Esophagus squamous epithelium (tissue), 5 donors: ENCODE measurements at regions not wholly inside any gene's neighbourhood (a gene's known extent, or its start where the extent isn't known, plus 50 kb on each side); places are given as distances from the start of the nearest gene placed in this dataset.

ENCODE experiments used
- DNase-seq: peaks from one replicate; lab custom pipeline; 2025; lab: John Stamatoyannopoulos, UW
- H3K27ac ChIP-seq, 4 donors: fragments of 200-600 bp; sonication (generic); one replicate each; pipeline ENCODE4 v1.5.1; 2016 to 2019; ENCODE audit warnings: mild to moderate bottlenecking in 1 of 4
- H3K27me3 ChIP-seq, 4 donors: fragments of 200-600 bp; sonication (generic); 1 replicate in 3 of 4; 2 replicates in 1 of 4; pipeline versions ENCODE4 v1.5.1 to v1.6.0; 2017 to 2021; ENCODE audit warnings: antibody characterized with exemption in 1 of 4
- H3K36me3 ChIP-seq, 3 donors: fragments of 200-600 bp; sonication (generic); one replicate each; pipeline ENCODE4 v1.5.1; 2016 to 2019
- H3K4me1 ChIP-seq, 3 donors: fragments of 200-600 bp; sonication (generic); one replicate each; pipeline ENCODE4 v1.5.1; 2017 to 2019
- H3K4me3 ChIP-seq, 4 donors: fragments of 200-600 bp; sonication (generic); 1 replicate in 3 of 4; 2 replicates in 1 of 4; pipeline ENCODE4 v1.5.1; 2016 to 2019; ENCODE audit warnings: mild to moderate bottlenecking in 2 of 4, moderate library complexity in 1 of 4
- H3K9me3 ChIP-seq, 3 donors: fragments of 200-600 bp; sonication (generic); one replicate each; pipeline ENCODE4 v1.5.1; 2016 to 2019
- CTCF ChIP-seq, 6 experiments: fragments of 450-650 bp in 4 of 6; fragments of 200-600 bp in 2 of 6; sonication (generic) in 2 of 6; IDR thresholded peaks; one replicate each; pipeline ENCODE4 v1.5.1; 2016 to 2019; ENCODE audit warnings: antibody characterized with exemption in 6 of 6, mild to moderate bottlenecking in 4 of 6, moderate library complexity in 4 of 6
- POLR2A ChIP-seq, 4 donors: fragments of 450-650 bp; IDR thresholded peaks; one replicate each; pipeline ENCODE4 v1.6.1; 2017; ENCODE audit warnings: antibody characterized with exemption in 4 of 4, mild to moderate bottlenecking in 4 of 4, moderate library complexity in 3 of 4
- WGBS, 2 donors: methylation state at CpG; one replicate each; pipeline ENCODE4 v1.1.5; 2018; 5-methylcytosine and 5-hydroxymethylcytosine counted together
- intact Hi-C: fragments of 100-400 bp; cut with DNase I; formaldehyde crosslinking; loops from one replicate; pipeline ENCODE4 v1.15.0; 2022
- donor health status: DM: yes; HTN: yes; CAD: no.

- Histone ChIP-seq H3K9me3 (no peaks in the 10 kb centered on the region), H3K4me3 (no peak overlapping the region), H3K27ac (no peak overlapping the region), H3K36me3 (no peaks in the 10 kb centered on the region), H3K4me1 (peaks cover 0 to 13% (median 0%) of the 10 kb centered on the region in 3 donors), H3K27me3 (peaks cover 0 to 69% (median 0%) of the 10 kb centered on the region in 4 donors)
- intact Hi-C loops = no loop called here
- TF ChIP-seq POLR2A (IDR thresholded peaks at IDR 0.05) (no peak), CTCF (IDR thresholded peaks at IDR 0.05) (no peak)
- 59 to 63% methylated on average over 2 of the region's 2 CpGs for WGBS, 2 donors
- no peak for DNase-seq
Observed at GRCh38 chr5:73336366-73336765, 112.2 kb downstream of the FOXD1 start.

GRCh38 chr5:73333944-73334703, 114.5 kb downstream of the FOXD1 start:
- peaks cover 0 to 13% (median 0%) of the 10 kb centered on the region in 3 donors for H3K4me1 ChIP-seq
- H3K9me3 ChIP-seq = peaks cover 0 to 12% (median 7%) of the 10 kb centered on the region in 3 donors
- WGBS, 2 donors = 69 to 70% methylated on average over 3 of the region's 3 CpGs
- intact Hi-C loops = no loop called here
- no peak for DNase-seq
- no peak overlapping the region for H3K27ac ChIP-seq
- H3K4me3 ChIP-seq = no peak overlapping the region
- H3K36me3 ChIP-seq = no peaks in the 10 kb centered on the region
- H3K27me3 ChIP-seq = peaks cover 0 to 57% (median 0%) of the 10 kb centered on the region in 4 donors
- no peak for TF ChIP-seq CTCF (IDR thresholded peaks at IDR 0.05)
- no peak for TF ChIP-seq POLR2A (IDR thresholded peaks at IDR 0.05)

- Histone ChIP-seq H3K9me3 (peaks cover 0 to 12% (median 7%) of the 10 kb centered on the region in 3 donors), H3K36me3 (no peaks in the 10 kb centered on the region), H3K27ac (no peak overlapping the region), H3K4me3 (no peak overlapping the region), H3K27me3 (peaks cover 0 to 41% (median 0%) of the 10 kb centered on the region in 4 donors), H3K4me1 (no peaks in the 10 kb centered on the region)
- intact Hi-C loops = no loop called here
- no peak for DNase-seq
- TF ChIP-seq POLR2A (IDR thresholded peaks at IDR 0.05) = no peak
- TF ChIP-seq CTCF (IDR thresholded peaks at IDR 0.05) = no peak
- WGBS, 2 donors = 53 to 65% methylated on average over 1 of the region's 1 CpG
Observed at GRCh38 chr5:73330613-73331012, 118.0 kb downstream of the FOXD1 start.

- no peak for DNase-seq
- Histone ChIP-seq H3K36me3 (no peaks in the 10 kb centered on the region), H3K4me1 (no peaks in the 10 kb centered on the region), H3K27ac (no peak overlapping the region), H3K27me3 (peaks cover 0 to 29% (median 0%) of the 10 kb centered on the region in 4 donors), H3K4me3 (no peak overlapping the region), H3K9me3 (peaks cover 0 to 12% (median 7%) of the 10 kb centered on the region in 3 donors)
- 62 to 90% methylated on average over 1 of the region's 1 CpG for WGBS, 2 donors
- TF ChIP-seq POLR2A (IDR thresholded peaks at IDR 0.05) (no peak), CTCF (IDR thresholded peaks at IDR 0.05) (no peak)
- intact Hi-C loops = no loop called here
Observed at GRCh38 chr5:73328640-73329039, 119.9 kb downstream of the FOXD1 start.

- H3K27ac ChIP-seq = no peak overlapping the region
- H3K27me3 ChIP-seq = peaks cover 0 to 29% (median 0%) of the 10 kb centered on the region in 4 donors
- no peaks in the 10 kb centered on the region for H3K4me1 ChIP-seq
- H3K36me3 ChIP-seq = no peaks in the 10 kb centered on the region
- no peak overlapping the region for H3K4me3 ChIP-seq
- peaks cover 0 to 12% (median 7%) of the 10 kb centered on the region in 3 donors for H3K9me3 ChIP-seq
- 88 to 91% methylated on average over 2 of the region's 2 CpGs for WGBS, 2 donors
- DNase-seq = no peak
- intact Hi-C loops = no loop called here
- no peak for TF ChIP-seq CTCF (IDR thresholded peaks at IDR 0.05)
- TF ChIP-seq POLR2A (IDR thresholded peaks at IDR 0.05) = no peak
Observed at GRCh38 chr5:73327908-73328455, 120.6 kb downstream of the FOXD1 start.
